Fibroblast of mammary gland (primary cell): ENCODE measurements at regions not wholly inside any gene's neighbourhood (a gene's known extent, or its start where the extent isn't known, plus 50 kb on each side); places are given as distances from the start of the nearest gene placed in this dataset.
"Not testable (repeated sequence)": the region's sequence is repeated elsewhere in the genome, so short reads cannot be mapped to it uniquely, and the experiment has no call there.

Experiments used
- DNase-seq: peaks from one replicate; pipeline ENCODE4 v3.0.0-alpha.2; 2010; ENCODE audit warnings: low read depth
- H3K4me3 ChIP-seq: 2 replicates; pipeline ENCODE4 v1.5.1; 2011; ENCODE audit warnings: low read depth, mild to moderate bottlenecking, low read length, moderate library complexity; ENCODE audit not compliant: control insufficient read depth
- CTCF ChIP-seq: conservative IDR thresholded peaks from 2 replicates; pipeline ENCODE4 v1.5.1; 2011; ENCODE audit warnings: low read depth, low read length, inconsistent platforms; ENCODE audit not compliant: control insufficient read depth, insufficient read depth

GRCh38 chr10:131578472-131578970 lies 267.0 kb upstream of the TCERG1L start:
- TF ChIP-seq CTCF: no peak
- no peak for DNase-seq
- H3K4me3 ChIP-seq: no peak overlapping the region

- DNase-seq: no peak
- TF ChIP-seq CTCF: no peak
- no peak overlapping the region for H3K4me3 ChIP-seq
These were observed 267.9 kb upstream of the TCERG1L start for GRCh38 chr10:131579251-131580071.

- DNase-seq: no peak
- TF ChIP-seq CTCF: no peak
- no peak overlapping the region for H3K4me3 ChIP-seq
These were observed 268.6 kb upstream of the TCERG1L start for GRCh38 chr10:131580076-131580652.

- no peak for DNase-seq
- no peak for TF ChIP-seq CTCF
- H3K4me3 ChIP-seq: no peak overlapping the region
These were observed 269.2 kb upstream of the TCERG1L start for GRCh38 chr10:131580674-131581073.

GRCh38 chr10:131581547-131581946 lies 270.0 kb upstream of the TCERG1L start:
- DNase-seq, H3K4me3 ChIP-seq: not testable (repeated sequence)

- DNase-seq: no peak
These were observed 272.8 kb upstream of the TCERG1L start for GRCh38 chr10:131584287-131584686.

More at GRCh38 chr10:131584287-131584686, 272.8 kb upstream of the TCERG1L start:
- no peak overlapping the region for H3K4me3 ChIP-seq
- TF ChIP-seq CTCF: no peak
